Activated B cell treated with CpG ODN at 0.5 μM for 24 hours (primary cell): ENCODE measurements at regions not wholly inside any gene's neighbourhood (a gene's known extent, or its start where the extent isn't known, plus 50 kb on each side); places are given as distances from the start of the nearest gene placed in this dataset.

Experiments used
- ATAC-seq: fragments of 200-7000 bp; cut with Tn5 transposase; one replicate; pipeline ENCODE4 v1.10.0; 2021; ENCODE audit warnings: low read depth, mild to moderate bottlenecking, moderate library complexity
- CTCF ChIA-PET: fragments of 350-600 bp; sonication (Branson Sonifier 250); formaldehyde crosslinking; loops from one replicate; lab custom pipeline; 2021; ENCODE audit warnings: antibody characterized with exemption; lab: Charles Lee
- POLR2A ChIA-PET: fragments of 350-600 bp; sonication (Branson Sonifier 250); formaldehyde crosslinking; loops from one replicate; lab custom pipeline; 2021; ENCODE audit warnings: antibody characterized with exemption; lab: Charles Lee
- DNase-seq: peaks from one replicate; pipeline ENCODE4 v3.0.0; 2022
- H3K27ac Mint-ChIP-seq: one replicate; pipeline ENCODE4 v1.8.0; 2020; ENCODE audit warnings: mixed read lengths
- H3K27me3 Mint-ChIP-seq: one replicate; pipeline ENCODE4 v1.8.0; 2021; ENCODE audit warnings: mixed read lengths
- H3K36me3 Mint-ChIP-seq: one replicate; pipeline ENCODE4 v1.8.0; 2021; ENCODE audit warnings: low read depth, mixed read lengths
- H3K4me1 Mint-ChIP-seq: one replicate; pipeline ENCODE4 v1.8.0; 2021; ENCODE audit warnings: mixed read lengths
- H3K4me3 Mint-ChIP-seq: one replicate; pipeline ENCODE4 v1.8.0; 2020; ENCODE audit warnings: mild to moderate bottlenecking, mixed read lengths
- H3K9me3 Mint-ChIP-seq: one replicate; pipeline ENCODE4 v1.8.0; 2020; ENCODE audit warnings: mixed read lengths
- intact Hi-C: fragments of 100-400 bp; cut with micrococcal nuclease; formaldehyde crosslinking; loops from one replicate; pipeline ENCODE4 v1.15.1; 2024
- TF ChIP-seq, protein P1 (sequence below): fragments of 200-600 bp; IDR thresholded peaks from one replicate; pipeline ENCODE4 v1.8.0; 2022; ENCODE audit warnings: antibody characterized with exemption, mild to moderate bottlenecking

GRCh38 chr6:168145747-168146596 is 67.0 kb upstream of the FRMD1 start:
- DNase-seq (no peak), ATAC-seq (no peak)
- CTCF ChIA-PET: no interaction called here
- intact Hi-C loops: no loop called here
- Mint-ChIP-seq H3K4me1 (no peaks in the 10 kb centered on the region), H3K4me3 (no peak overlapping the region), H3K36me3 (no peaks in the 10 kb centered on the region), H3K9me3 (peaks cover 2% of the 10 kb centered on the region), H3K27ac (no peak overlapping the region), H3K27me3 (peaks cover 20% of the 10 kb centered on the region)
- POLR2A ChIA-PET: interaction anchor here (0.8 kb wide), 1 partner anchor 578 kb away, joined by 3 read pairs; no protein-coding TSS in a partner anchor
- TF ChIP-seq, protein P1, sequence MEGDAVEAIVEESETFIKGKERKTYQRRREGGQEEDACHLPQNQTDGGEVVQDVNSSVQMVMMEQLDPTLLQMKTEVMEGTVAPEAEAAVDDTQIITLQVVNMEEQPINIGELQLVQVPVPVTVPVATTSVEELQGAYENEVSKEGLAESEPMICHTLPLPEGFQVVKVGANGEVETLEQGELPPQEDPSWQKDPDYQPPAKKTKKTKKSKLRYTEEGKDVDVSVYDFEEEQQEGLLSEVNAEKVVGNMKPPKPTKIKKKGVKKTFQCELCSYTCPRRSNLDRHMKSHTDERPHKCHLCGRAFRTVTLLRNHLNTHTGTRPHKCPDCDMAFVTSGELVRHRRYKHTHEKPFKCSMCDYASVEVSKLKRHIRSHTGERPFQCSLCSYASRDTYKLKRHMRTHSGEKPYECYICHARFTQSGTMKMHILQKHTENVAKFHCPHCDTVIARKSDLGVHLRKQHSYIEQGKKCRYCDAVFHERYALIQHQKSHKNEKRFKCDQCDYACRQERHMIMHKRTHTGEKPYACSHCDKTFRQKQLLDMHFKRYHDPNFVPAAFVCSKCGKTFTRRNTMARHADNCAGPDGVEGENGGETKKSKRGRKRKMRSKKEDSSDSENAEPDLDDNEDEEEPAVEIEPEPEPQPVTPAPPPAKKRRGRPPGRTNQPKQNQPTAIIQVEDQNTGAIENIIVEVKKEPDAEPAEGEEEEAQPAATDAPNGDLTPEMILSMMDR: no peak

GRCh38 chr6:168139121-168139520 is 60.1 kb upstream of the FRMD1 start:
- DNase-seq (no peak), ATAC-seq (no peak)
- TF ChIP-seq, protein P1: no peak
- ChIA-PET POLR2A (no interaction called here), CTCF (no interaction called here)
- Mint-ChIP-seq H3K27me3 (peaks cover 2% of the 10 kb centered on the region), H3K27ac (no peak overlapping the region), H3K36me3 (no peaks in the 10 kb centered on the region), H3K9me3 (no peaks in the 10 kb centered on the region), H3K4me3 (no peak overlapping the region), H3K4me1 (no peaks in the 10 kb centered on the region)
- intact Hi-C loops: no loop called here

DNA sequence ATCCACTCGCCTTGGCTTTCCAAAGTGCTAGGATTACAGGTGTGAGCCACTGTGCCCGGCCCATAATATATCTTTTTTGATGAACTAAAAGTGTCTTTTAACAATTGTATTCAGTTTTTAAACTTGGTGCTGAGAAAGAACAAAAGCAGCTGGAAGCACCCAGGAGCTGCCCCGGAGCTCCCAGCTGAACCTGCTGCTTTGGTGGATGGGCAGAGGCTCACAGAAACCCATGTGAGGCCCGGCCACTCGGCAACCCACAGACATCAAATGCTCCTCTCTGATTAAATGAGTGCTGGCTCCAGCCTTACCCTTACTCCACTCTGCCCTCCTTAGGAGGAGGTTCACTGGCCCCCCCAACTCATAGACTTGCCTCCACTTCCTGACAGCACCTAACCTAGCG is 59.4 kb upstream of the FRMD1 start:
- TF ChIP-seq, protein P1: no peak
- POLR2A ChIA-PET: no interaction called here
- H3K27ac Mint-ChIP-seq: no peak overlapping the region

DNA sequence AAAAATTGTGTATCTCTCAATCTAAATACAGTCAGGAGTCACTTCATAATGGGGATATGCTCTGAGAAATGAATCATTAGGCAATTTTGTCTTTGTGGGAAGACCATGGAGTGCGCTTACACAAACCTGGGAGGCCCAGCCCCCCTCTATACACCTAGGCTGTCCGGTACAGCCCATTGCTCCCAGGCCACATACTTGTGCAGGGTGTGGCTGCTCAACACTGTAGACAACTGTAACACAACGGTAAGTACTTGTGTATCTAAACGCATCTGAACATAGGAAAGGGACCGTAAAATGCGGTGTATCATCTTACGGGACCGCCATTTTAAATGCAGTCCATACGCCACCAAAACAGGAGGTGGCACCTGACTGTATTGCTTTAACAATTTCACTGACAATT is 58.0 kb upstream of the FRMD1 start:
- CTCF ChIA-PET: no interaction called here
- intact Hi-C loops: no loop called here
- DNase-seq: no peak

More for the DNA sequence above, 59.4 kb upstream of the FRMD1 start:
- Mint-ChIP-seq H3K27me3 (peaks cover 6% of the 10 kb centered on the region), H3K4me1 (no peaks in the 10 kb centered on the region), H3K36me3 (no peaks in the 10 kb centered on the region), H3K9me3 (no peaks in the 10 kb centered on the region), H3K4me3 (no peak overlapping the region)
- DNase-seq: no peak
- CTCF ChIA-PET: no interaction called here
- ATAC-seq: no peak
- intact Hi-C loops: no loop called here

DNA sequence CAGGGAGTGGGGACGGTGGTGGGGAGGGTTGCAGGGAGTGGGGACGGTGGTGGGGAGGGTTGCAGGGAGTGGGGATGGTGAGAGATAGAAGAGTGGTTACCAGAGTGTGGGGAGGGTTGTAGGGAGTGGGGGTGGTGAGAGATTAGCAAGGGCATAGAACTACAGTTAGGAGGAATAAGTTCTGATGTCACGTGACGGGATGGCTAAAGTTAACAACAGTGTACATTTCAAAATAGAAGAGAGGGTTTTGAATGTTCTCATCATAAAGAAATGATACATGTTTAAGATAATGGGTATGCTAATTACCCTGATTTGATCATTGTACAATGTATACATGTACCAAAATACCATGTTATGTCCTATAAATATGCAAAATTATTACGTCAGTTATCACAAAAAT is 57.6 kb upstream of the FRMD1 start:
- CTCF ChIA-PET: no interaction called here
- intact Hi-C loops: no loop called here
- Mint-ChIP-seq H3K36me3 (no peaks in the 10 kb centered on the region), H3K27ac (no peak overlapping the region), H3K27me3 (peaks cover 4% of the 10 kb centered on the region), H3K9me3 (no peaks in the 10 kb centered on the region), H3K4me1 (no peaks in the 10 kb centered on the region), H3K4me3 (no peak overlapping the region)
- TF ChIP-seq, protein P1: no peak
- POLR2A ChIA-PET: no interaction called here
- ATAC-seq (no peak), DNase-seq (no peak)

More for the DNA sequence above, 58.0 kb upstream of the FRMD1 start:
- Mint-ChIP-seq H3K4me3 (no peak overlapping the region), H3K36me3 (no peaks in the 10 kb centered on the region), H3K27me3 (peaks cover 4% of the 10 kb centered on the region), H3K9me3 (no peaks in the 10 kb centered on the region), H3K27ac (no peak overlapping the region), H3K4me1 (no peaks in the 10 kb centered on the region)
- TF ChIP-seq, protein P1: no peak
- POLR2A ChIA-PET: no interaction called here
- no peak for ATAC-seq
